ENCODE measurements at regions not wholly inside any gene's neighbourhood (a gene's known extent, or its start where the extent isn't known, plus 50 kb on each side); places are given as distances from the start of the nearest gene placed in this dataset.

- TF ChIP-seq POLR2A (IDR thresholded peaks at IDR 0.05; ENCODE audit: low read length) (no peak), GATA1 (IDR thresholded peaks at IDR 0.05; ENCODE audit: low read depth, low read length) (no peak)
Measured at GRCh38 chr20:43843096-43843964, 71.3 kb upstream of the TOX2 start.
